Prostate gland (tissue), 2 donors: ENCODE measurements at regions not wholly inside any gene's neighbourhood (a gene's known extent, or its start where the extent isn't known, plus 50 kb on each side); places are given as distances from the start of the nearest gene placed in this dataset.
"Not testable (repeated sequence)": the region's sequence is repeated elsewhere in the genome, so short reads cannot be mapped to it uniquely, and the experiment has no call there.

ENCODE experiments used
- DNase-seq: peaks from one replicate; pipeline ENCODE4 v3.0.0-alpha.2; 2019; ENCODE audit warnings: low spot score
- H3K27ac ChIP-seq, 2 donors: fragments of 200-600 bp; sonication (generic); 2 replicates each; pipeline ENCODE4 v1.5.1; 2017 to 2019
- H3K27me3 ChIP-seq: fragments of 200-600 bp; sonication (generic); replicated peaks from 2 replicates; pipeline ENCODE4 v1.5.1; 2019; ENCODE audit not compliant: insufficient read depth
- H3K36me3 ChIP-seq, 2 donors: fragments of 200-600 bp; sonication (generic); 1 replicate in 1 of 2; 2 replicates in 1 of 2; pipeline versions ENCODE4 v1.5.1 to v1.8.1; 2017 to 2019
- H3K4me1 ChIP-seq: fragments of 200-600 bp; sonication (generic); replicated peaks from 2 replicates; pipeline ENCODE4 v1.5.1; 2019
- H3K4me3 ChIP-seq, 2 donors: fragments of 200-600 bp; sonication (generic); 2 replicates each; pipeline ENCODE4 v1.5.1; 2017 to 2019
- H3K9me3 ChIP-seq: fragments of 200-600 bp; sonication (generic); 2 replicates; pipeline ENCODE4 v1.5.1; 2017
- CTCF ChIP-seq, 4 experiments: fragments of 200-600 bp in 2 of 4; fragments of 450-650 bp in 2 of 4; sonication (generic) in 2 of 4; IDR thresholded peaks; 1 replicate in 3 of 4; 2 replicates in 1 of 4; pipeline ENCODE4 v1.5.1; 2016 to 2019; ENCODE audit warnings: antibody characterized with exemption in 4 of 4, mild to moderate bottlenecking in 2 of 4, moderate library complexity in 2 of 4
- POLR2A ChIP-seq: fragments of 450-650 bp; IDR thresholded peaks from one replicate; pipeline ENCODE4 v1.6.1; 2016; ENCODE audit warnings: antibody characterized with exemption, mild to moderate bottlenecking
- POLR2AphosphoS5 ChIP-seq: sonication (generic); formaldehyde crosslinking; IDR thresholded peaks from one replicate; pipeline ENCODE4 v1.6.1; 2017; ENCODE audit warnings: antibody characterized with exemption
- WGBS: methylation state at CpG from one replicate; pipeline ENCODE4 v1.1.5; 2018; 5-methylcytosine and 5-hydroxymethylcytosine counted together
- intact Hi-C: fragments of 100-400 bp; cut with DNase I; formaldehyde crosslinking; loops from one replicate; pipeline ENCODE4 v1.14.2; 2022

- WGBS, result 75% methylated on average over 3 of the region's 3 CpGs
- Histone ChIP-seq H3K4me3 (no peak overlapping the region), H3K27me3 (no peaks in the 10 kb centered on the region), H3K36me3 (no peaks in the 10 kb centered on the region), H3K4me1 (peaks cover 6% of the 10 kb centered on the region), H3K27ac (no peak overlapping the region), H3K9me3 (no peaks in the 10 kb centered on the region)
- no peak for DNase-seq
- intact Hi-C loops, result no loop called here
- TF ChIP-seq CTCF (IDR thresholded peaks at IDR 0.05), result no peak
- no peak for TF ChIP-seq POLR2AphosphoS5
- no peak for TF ChIP-seq POLR2A
Measured at GRCh38 chr9:88917375-88917774, 73.9 kb upstream of the S1PR3 start.

- intact Hi-C loops, H3K4me1 ChIP-seq, H3K9me3 ChIP-seq, H3K36me3 ChIP-seq, DNase-seq, H3K27ac ChIP-seq, H3K4me3 ChIP-seq, H3K27me3 ChIP-seq: not testable (repeated sequence)
- WGBS, result 82% methylated on average over 1 of the region's 1 CpG
Measured at GRCh38 chr9:88918537-88918936, 72.7 kb upstream of the S1PR3 start.

- intact Hi-C loops, result no loop called here
- no peaks in the 10 kb centered on the region for H3K27me3 ChIP-seq
- no peak for TF ChIP-seq POLR2A
- no peaks in the 10 kb centered on the region for H3K9me3 ChIP-seq
- no peaks in the 10 kb centered on the region for H3K36me3 ChIP-seq
- DNase-seq, result no peak
- H3K4me1 ChIP-seq, result peaks cover 6% of the 10 kb centered on the region
- 96% methylated on average over 1 of the region's 1 CpG for WGBS
- H3K4me3 ChIP-seq, result no peak overlapping the region
- no peak overlapping the region for H3K27ac ChIP-seq
Measured at GRCh38 chr9:88920645-88921044, 70.6 kb upstream of the S1PR3 start.

- Histone ChIP-seq H3K27ac (no peak overlapping the region), H3K9me3 (no peaks in the 10 kb centered on the region), H3K4me1 (no peaks in the 10 kb centered on the region), H3K36me3 (no peaks in the 10 kb centered on the region), H3K4me3 (no peak overlapping the region), H3K27me3 (no peaks in the 10 kb centered on the region)
- WGBS, result 79% methylated on average over 10 of the region's 10 CpGs
- intact Hi-C loops, result no loop called here
- no peak for DNase-seq
- TF ChIP-seq POLR2A (no peak), CTCF (IDR thresholded peaks at IDR 0.05) (no peak), POLR2AphosphoS5 (no peak)
Measured at GRCh38 chr9:88922091-88922490, 69.2 kb upstream of the S1PR3 start.

GRCh38 chr9:88923092-88923491 lies 68.2 kb upstream of the S1PR3 start:
- TF ChIP-seq CTCF (IDR thresholded peaks at IDR 0.05), result no peak
- intact Hi-C loops, result no loop called here
- no peaks in the 10 kb centered on the region for H3K27me3 ChIP-seq
- no peak overlapping the region for H3K27ac ChIP-seq
- 85% methylated on average over 2 of the region's 2 CpGs for WGBS
- H3K4me1 ChIP-seq, result no peaks in the 10 kb centered on the region
- no peaks in the 10 kb centered on the region for H3K9me3 ChIP-seq
- no peaks in the 10 kb centered on the region for H3K36me3 ChIP-seq
- H3K4me3 ChIP-seq, result no peak overlapping the region
- no peak for DNase-seq

- Histone ChIP-seq H3K36me3 (no peaks in the 10 kb centered on the region), H3K27ac (no peak overlapping the region), H3K4me1 (no peaks in the 10 kb centered on the region), H3K27me3 (no peaks in the 10 kb centered on the region), H3K9me3 (no peaks in the 10 kb centered on the region), H3K4me3 (no peak overlapping the region)
- intact Hi-C loops, result no loop called here
- no peak for TF ChIP-seq POLR2AphosphoS5
- no peak for TF ChIP-seq CTCF (IDR thresholded peaks at IDR 0.05)
- no peak for TF ChIP-seq POLR2A
- WGBS, result 86% methylated on average over 14 of the region's 14 CpGs
- no peak for DNase-seq
Measured at GRCh38 chr9:88923653-88924288, 67.5 kb upstream of the S1PR3 start.
